ENCODE measurements at regions not wholly inside any gene's neighbourhood (a gene's known extent, or its start where the extent isn't known, plus 50 kb on each side); places are given as distances from the start of the nearest gene placed in this dataset.
"Not testable (repeated sequence)": the region's sequence is repeated elsewhere in the genome, so short reads cannot be mapped to it uniquely, and the experiment has no call there.

- H3K36me3 ChIP-seq (ENCODE audit: insufficient read depth, low read length), result no peaks in the 10 kb centered on the region
- no peaks in the 10 kb centered on the region for H3K27me3 ChIP-seq (ENCODE audit: insufficient read depth, low read length)
- no peak overlapping the region for H2AFZ ChIP-seq (ENCODE audit: low read length, unreplicated experiment)
- H3K4me3 ChIP-seq (ENCODE audit: low read depth, low read length), result no peak overlapping the region
- no peaks in the 10 kb centered on the region for H3K79me2 ChIP-seq (ENCODE audit: control insufficient read depth, insufficient read depth, low read length, unreplicated experiment)
- H3K27ac ChIP-seq (ENCODE audit: low read depth, low read length), result no peak overlapping the region
- H3K4me1 ChIP-seq (ENCODE audit: control insufficient read depth, insufficient read depth, low read length, unreplicated experiment), result no peaks in the 10 kb centered on the region
Measured at GRCh38 chr4:173656898-173657297, 126.9 kb upstream of the HAND2 start.

GRCh38 chr4:173652283-173652931 is 122.4 kb upstream of the HAND2 start:
- Histone ChIP-seq H3K4me1 (ENCODE audit: control insufficient read depth, insufficient read depth, low read length, unreplicated experiment) (no peaks in the 10 kb centered on the region), H3K27me3 (ENCODE audit: insufficient read depth, low read length) (no peaks in the 10 kb centered on the region), H3K79me2 (ENCODE audit: control insufficient read depth, insufficient read depth, low read length, unreplicated experiment) (no peaks in the 10 kb centered on the region), H3K27ac (ENCODE audit: low read depth, low read length) (no peak overlapping the region), H3K4me3 (ENCODE audit: low read depth, low read length) (no peak overlapping the region), H2AFZ (ENCODE audit: low read length, unreplicated experiment) (no peak overlapping the region), H3K36me3 (ENCODE audit: insufficient read depth, low read length) (no peaks in the 10 kb centered on the region)

GRCh38 chr4:173651651-173652282 is 121.7 kb upstream of the HAND2 start:
- Histone ChIP-seq H3K4me3 (ENCODE audit: low read depth, low read length) (no peak overlapping the region), H3K79me2 (ENCODE audit: control insufficient read depth, insufficient read depth, low read length, unreplicated experiment) (no peaks in the 10 kb centered on the region), H3K36me3 (ENCODE audit: insufficient read depth, low read length) (no peaks in the 10 kb centered on the region), H3K27ac (ENCODE audit: low read depth, low read length) (no peak overlapping the region), H3K27me3 (ENCODE audit: insufficient read depth, low read length) (no peaks in the 10 kb centered on the region), H2AFZ (ENCODE audit: low read length, unreplicated experiment) (no peak overlapping the region), H3K4me1 (ENCODE audit: control insufficient read depth, insufficient read depth, low read length, unreplicated experiment) (no peaks in the 10 kb centered on the region)

- Histone ChIP-seq H3K27ac (ENCODE audit: low read depth, low read length) (no peak overlapping the region), H3K79me2 (ENCODE audit: control insufficient read depth, insufficient read depth, low read length, unreplicated experiment) (no peaks in the 10 kb centered on the region), H3K27me3 (ENCODE audit: insufficient read depth, low read length) (no peaks in the 10 kb centered on the region), H2AFZ (ENCODE audit: low read length, unreplicated experiment) (no peak overlapping the region), H3K36me3 (ENCODE audit: insufficient read depth, low read length) (no peaks in the 10 kb centered on the region), H3K4me3 (ENCODE audit: low read depth, low read length) (no peak overlapping the region), H3K4me1 (ENCODE audit: control insufficient read depth, insufficient read depth, low read length, unreplicated experiment) (no peaks in the 10 kb centered on the region)
Measured at GRCh38 chr4:173647902-173648301, 117.9 kb upstream of the HAND2 start.

GRCh38 chr4:173642509-173642908 is 112.5 kb upstream of the HAND2 start:
- no peaks in the 10 kb centered on the region for H3K27me3 ChIP-seq (ENCODE audit: insufficient read depth, low read length)
- H2AFZ ChIP-seq (ENCODE audit: low read length, unreplicated experiment), result no peak overlapping the region
- H3K79me2 ChIP-seq (ENCODE audit: control insufficient read depth, insufficient read depth, low read length, unreplicated experiment), result no peaks in the 10 kb centered on the region
- H3K4me3 ChIP-seq (ENCODE audit: low read depth, low read length), result no peak overlapping the region
- no peak overlapping the region for H3K27ac ChIP-seq (ENCODE audit: low read depth, low read length)
- H3K4me1 ChIP-seq (ENCODE audit: control insufficient read depth, insufficient read depth, low read length, unreplicated experiment), result no peaks in the 10 kb centered on the region
- no peaks in the 10 kb centered on the region for H3K36me3 ChIP-seq (ENCODE audit: insufficient read depth, low read length)

GRCh38 chr4:173635395-173635794 is 105.4 kb upstream of the HAND2 start:
- Histone ChIP-seq H3K4me1 (ENCODE audit: control insufficient read depth, insufficient read depth, low read length, unreplicated experiment) (no peaks in the 10 kb centered on the region), H3K27me3 (ENCODE audit: insufficient read depth, low read length) (no peaks in the 10 kb centered on the region), H2AFZ (ENCODE audit: low read length, unreplicated experiment) (no peak overlapping the region), H3K79me2 (ENCODE audit: control insufficient read depth, insufficient read depth, low read length, unreplicated experiment) (no peaks in the 10 kb centered on the region), H3K27ac (ENCODE audit: low read depth, low read length) (no peak overlapping the region), H3K4me3 (ENCODE audit: low read depth, low read length) (no peak overlapping the region), H3K36me3 (ENCODE audit: insufficient read depth, low read length) (no peaks in the 10 kb centered on the region)

- Histone ChIP-seq H3K27me3 (ENCODE audit: insufficient read depth, low read length) (no peaks in the 10 kb centered on the region), H3K27ac (ENCODE audit: low read depth, low read length) (no peak overlapping the region), H2AFZ (ENCODE audit: low read length, unreplicated experiment) (no peak overlapping the region), H3K79me2 (ENCODE audit: control insufficient read depth, insufficient read depth, low read length, unreplicated experiment) (no peaks in the 10 kb centered on the region), H3K4me3 (ENCODE audit: low read depth, low read length) (no peak overlapping the region), H3K4me1 (ENCODE audit: control insufficient read depth, insufficient read depth, low read length, unreplicated experiment) (no peaks in the 10 kb centered on the region), H3K36me3 (ENCODE audit: insufficient read depth, low read length) (no peaks in the 10 kb centered on the region)
Measured at GRCh38 chr4:173626277-173626676, 96.2 kb upstream of the HAND2 start.

- not testable (repeated sequence) for H3K4me1 ChIP-seq (ENCODE audit: control insufficient read depth, insufficient read depth, low read length, unreplicated experiment)
Measured at GRCh38 chr4:173618648-173619047, 88.6 kb upstream of the HAND2 start.

GRCh38 chr4:173609158-173609557 is 79.1 kb upstream of the HAND2 start:
- Histone ChIP-seq H3K27ac (ENCODE audit: low read depth, low read length) (no peak overlapping the region), H3K27me3 (ENCODE audit: insufficient read depth, low read length) (peaks cover 9% of the 10 kb centered on the region; the same call in 1 of the 2 replicates), H3K79me2 (ENCODE audit: control insufficient read depth, insufficient read depth, low read length, unreplicated experiment) (no peaks in the 10 kb centered on the region), H3K4me1 (ENCODE audit: control insufficient read depth, insufficient read depth, low read length, unreplicated experiment) (no peaks in the 10 kb centered on the region), H3K4me3 (ENCODE audit: low read depth, low read length) (no peak overlapping the region), H2AFZ (ENCODE audit: low read length, unreplicated experiment) (no peak overlapping the region), H3K36me3 (ENCODE audit: insufficient read depth, low read length) (no peaks in the 10 kb centered on the region)

More at GRCh38 chr4:173618648-173619047, 88.6 kb upstream of the HAND2 start:
- not testable (repeated sequence) for H3K79me2 ChIP-seq (ENCODE audit: control insufficient read depth, insufficient read depth, low read length, unreplicated experiment); H3K4me3 ChIP-seq (ENCODE audit: low read depth, low read length); H2AFZ ChIP-seq (ENCODE audit: low read length, unreplicated experiment); H3K27ac ChIP-seq (ENCODE audit: low read depth, low read length); H3K27me3 ChIP-seq (ENCODE audit: insufficient read depth, low read length); H3K36me3 ChIP-seq (ENCODE audit: insufficient read depth, low read length)

- not testable (repeated sequence) for H3K27me3 ChIP-seq (ENCODE audit: insufficient read depth, low read length); H3K4me3 ChIP-seq (ENCODE audit: low read depth, low read length); H2AFZ ChIP-seq (ENCODE audit: low read length, unreplicated experiment); H3K79me2 ChIP-seq (ENCODE audit: control insufficient read depth, insufficient read depth, low read length, unreplicated experiment); H3K27ac ChIP-seq (ENCODE audit: low read depth, low read length); H3K4me1 ChIP-seq (ENCODE audit: control insufficient read depth, insufficient read depth, low read length, unreplicated experiment); H3K36me3 ChIP-seq (ENCODE audit: insufficient read depth, low read length)
Measured at GRCh38 chr4:173608632-173609031, 78.6 kb upstream of the HAND2 start.

GRCh38 chr4:173591760-173592159 is 61.7 kb upstream of the HAND2 start:
- H3K27ac ChIP-seq (ENCODE audit: low read depth, low read length), result no peak overlapping the region
- H3K27me3 ChIP-seq (ENCODE audit: insufficient read depth, low read length), result no peaks in the 10 kb centered on the region
- H3K79me2 ChIP-seq (ENCODE audit: control insufficient read depth, insufficient read depth, low read length, unreplicated experiment), result no peaks in the 10 kb centered on the region
- no peaks in the 10 kb centered on the region for H3K4me1 ChIP-seq (ENCODE audit: control insufficient read depth, insufficient read depth, low read length, unreplicated experiment)
- H3K36me3 ChIP-seq (ENCODE audit: insufficient read depth, low read length), result no peaks in the 10 kb centered on the region
- H3K4me3 ChIP-seq (ENCODE audit: low read depth, low read length), result no peak overlapping the region
- no peak overlapping the region for H2AFZ ChIP-seq (ENCODE audit: low read length, unreplicated experiment)

All from ACC112 (cell line).